ENCODE measurements at regions not wholly inside any gene's neighbourhood (a gene's known extent, or its start where the extent isn't known, plus 50 kb on each side); places are given as distances from the start of the nearest gene placed in this dataset.
"Not testable (repeated sequence)": the region's sequence is repeated elsewhere in the genome, so short reads cannot be mapped to it uniquely, and the experiment has no call there.

- not testable (repeated sequence) for DNase-seq (ENCODE audit: low read depth)
These were observed 277.4 kb downstream of the ANAPC1 start for GRCh38 chr2:111606632-111607031.

DNA sequence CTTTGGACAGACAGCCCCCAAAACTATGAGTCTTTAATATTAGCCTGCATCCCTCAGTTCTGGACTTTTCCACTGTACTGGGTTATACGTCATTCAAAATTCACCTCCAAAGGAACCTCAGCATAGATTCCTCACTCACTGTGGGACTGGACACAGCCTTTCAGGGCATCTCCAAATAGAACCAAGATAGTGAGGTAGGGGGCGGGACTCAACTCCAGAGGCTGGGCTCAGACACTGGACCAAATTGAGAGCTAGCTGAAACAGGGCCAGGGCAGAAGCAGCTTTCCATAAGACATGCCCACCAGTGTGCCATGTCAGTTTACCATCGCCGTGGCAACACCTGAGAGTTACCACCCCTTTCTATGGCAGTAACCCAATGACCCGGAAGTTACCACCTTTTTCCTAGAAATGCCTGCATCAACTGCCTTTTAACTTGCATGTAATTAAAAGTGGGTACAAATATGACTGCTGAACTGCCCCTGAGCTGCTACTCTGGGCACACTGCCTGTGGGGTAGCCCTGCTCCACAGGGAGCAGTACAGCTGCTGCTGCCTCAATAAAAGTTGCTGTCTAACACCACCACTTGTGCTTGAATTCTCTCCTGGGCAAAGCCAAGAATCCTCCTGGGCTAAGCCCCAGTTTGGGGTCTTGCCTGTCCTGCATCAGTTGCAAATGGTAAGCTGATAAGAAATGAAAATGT, 274.7 kb downstream of the ANAPC1 start:
- not testable (repeated sequence) for DNase-seq (ENCODE audit: low read depth)

DNA sequence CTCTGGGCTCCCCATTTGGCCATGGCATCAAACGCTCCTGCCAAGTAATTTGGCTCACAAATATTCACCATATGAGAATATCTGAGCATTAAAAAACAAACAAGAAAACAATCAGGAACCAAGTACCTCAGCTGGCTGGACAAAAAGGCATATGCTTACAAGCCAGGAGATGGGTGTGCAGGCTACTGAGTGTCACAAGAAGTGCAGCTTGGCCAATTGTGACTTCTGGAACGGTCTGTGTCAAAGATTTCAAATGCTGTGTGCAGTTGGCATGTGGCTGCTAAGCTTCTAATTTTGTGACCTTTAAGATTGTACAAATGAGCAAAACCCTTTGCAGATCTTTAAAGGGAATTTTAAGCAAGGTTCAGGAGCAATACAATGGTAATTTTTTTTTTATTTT, 274.0 kb downstream of the ANAPC1 start:
- DNase-seq (ENCODE audit: low read depth): not testable (repeated sequence)

DNA sequence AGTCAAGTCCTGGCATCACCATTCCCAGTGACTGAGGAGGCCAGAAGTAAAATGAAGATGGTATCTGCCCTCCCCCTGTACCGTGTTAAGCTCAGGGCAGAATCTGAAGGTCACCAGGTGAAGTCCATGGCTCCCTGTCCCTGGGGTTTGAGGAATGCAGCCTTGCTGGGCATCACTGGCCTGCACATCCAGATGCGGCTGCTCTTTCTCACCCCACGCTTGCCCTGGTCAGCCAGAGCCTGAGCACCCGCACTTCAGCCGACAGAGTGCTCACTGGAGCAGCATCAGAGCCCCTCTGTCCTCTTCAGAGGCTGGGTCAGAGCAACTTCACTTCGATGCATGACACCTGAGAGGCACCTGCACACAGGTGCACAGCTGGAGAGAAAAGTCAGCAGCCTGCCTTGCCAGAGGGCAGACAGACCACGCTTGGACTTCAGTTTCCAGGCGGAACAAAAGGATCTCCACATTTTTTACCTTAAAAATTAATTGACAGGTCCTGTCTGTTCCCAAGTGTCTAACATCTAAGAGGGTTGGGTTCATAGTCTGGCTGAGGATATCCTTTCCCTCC, 267.3 kb downstream of the ANAPC1 start:
- no peak for DNase-seq (ENCODE audit: low read depth)

DNA sequence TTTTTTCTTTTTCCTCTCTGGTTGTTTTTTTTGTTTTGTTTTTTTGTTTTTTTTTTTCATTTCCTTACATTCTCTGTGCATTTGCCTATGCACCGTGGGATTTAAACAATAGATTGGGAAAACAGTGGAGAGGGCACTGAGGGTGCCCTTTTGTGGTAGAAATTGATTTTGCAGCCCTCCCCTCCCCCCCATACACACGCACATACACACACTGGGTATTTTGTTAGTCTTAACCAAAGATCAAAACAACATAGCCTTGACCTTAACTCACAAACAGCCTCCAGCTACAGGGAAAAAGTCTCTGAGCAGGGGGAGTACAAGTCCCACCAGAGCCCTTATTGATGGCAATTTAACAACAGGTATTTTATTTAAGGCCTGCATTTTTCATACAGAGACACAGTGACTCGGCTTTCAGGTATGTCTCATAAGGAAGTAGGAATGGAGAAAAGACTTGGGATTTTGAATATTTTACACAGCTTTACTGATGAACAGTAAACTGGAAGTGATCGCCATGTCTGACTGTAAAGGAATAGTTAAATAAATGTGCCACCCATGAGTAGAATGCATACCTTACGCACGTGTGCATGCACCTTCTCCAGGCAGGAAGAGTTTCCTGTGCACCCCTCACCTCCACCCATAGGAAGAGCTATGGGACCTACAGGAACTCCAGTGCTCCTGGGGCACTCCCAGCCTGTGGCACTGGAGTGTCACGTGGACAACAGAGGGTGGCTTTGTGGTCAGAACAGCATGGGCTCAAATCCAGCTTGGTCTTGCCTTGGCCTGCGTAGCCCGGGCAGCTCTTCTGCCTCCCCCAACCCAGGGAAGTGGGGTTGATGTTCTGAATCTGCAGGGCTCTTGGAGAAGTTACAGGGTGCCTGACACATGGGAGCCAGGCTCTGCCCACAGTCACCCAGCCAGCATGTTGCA, 266.4 kb downstream of the ANAPC1 start:
- DNase-seq (ENCODE audit: low read depth): peak; percentile 39

DNA sequence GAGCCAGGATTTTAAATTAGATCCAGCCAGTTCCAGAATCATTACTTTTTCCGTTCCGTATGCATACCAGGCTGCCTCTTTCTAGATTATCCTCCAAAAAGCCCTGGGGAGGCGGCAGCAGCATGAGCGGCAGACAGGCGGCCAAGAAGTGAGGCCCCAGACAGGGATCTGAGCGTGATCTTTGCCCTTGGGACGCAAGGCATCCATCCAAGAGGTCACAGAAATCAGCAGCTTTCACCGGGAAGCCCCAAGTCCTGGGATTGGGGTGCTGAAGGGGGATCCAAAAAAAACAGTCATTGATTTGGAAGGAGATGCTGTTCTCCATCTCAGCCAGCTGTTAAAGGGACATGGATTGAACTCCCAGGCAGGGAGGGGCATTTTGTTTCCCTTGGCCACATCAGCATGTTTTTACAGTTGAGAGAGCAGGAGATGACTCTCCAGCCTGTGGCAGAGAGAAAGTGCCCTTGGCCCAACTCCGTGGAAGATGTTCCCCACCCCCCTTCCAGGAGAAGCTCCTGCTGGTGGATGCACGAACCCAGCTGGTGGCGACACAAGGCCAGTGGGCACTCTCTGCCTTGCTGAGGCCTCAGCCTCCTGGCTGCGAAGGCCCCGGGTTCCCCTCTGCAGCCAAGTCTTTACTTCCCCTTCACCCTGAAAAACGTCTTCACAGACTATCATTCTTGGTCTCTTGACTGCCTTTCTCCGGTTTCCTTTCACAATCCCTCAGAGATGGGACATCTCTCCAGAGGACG, 265.6 kb downstream of the ANAPC1 start:
- DNase-seq (ENCODE audit: low read depth): no peak

GRCh38 chr2:111618978-111619902, 264.8 kb downstream of the ANAPC1 start:
- peak; percentile 30 for DNase-seq (ENCODE audit: low read depth)

DNA sequence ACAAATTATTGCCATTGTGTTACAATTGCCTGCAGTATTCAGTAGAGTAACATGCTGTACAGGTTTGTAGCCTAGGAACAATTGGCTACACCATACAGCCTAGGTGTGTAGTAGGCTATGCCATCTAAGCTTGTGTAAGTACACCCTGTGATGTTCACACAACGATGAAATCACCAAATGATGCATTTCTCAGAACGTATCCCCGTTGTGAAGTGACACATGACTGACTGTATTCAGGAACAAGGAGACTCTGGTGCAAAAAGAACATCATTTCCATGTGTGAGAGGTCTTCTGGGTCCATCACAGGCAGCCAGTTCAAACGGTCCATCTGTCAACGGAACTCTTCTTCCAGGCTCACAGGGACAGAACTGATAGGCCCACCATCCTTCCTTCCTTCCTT, 263.7 kb downstream of the ANAPC1 start:
- DNase-seq (ENCODE audit: low read depth): no peak

DNA sequence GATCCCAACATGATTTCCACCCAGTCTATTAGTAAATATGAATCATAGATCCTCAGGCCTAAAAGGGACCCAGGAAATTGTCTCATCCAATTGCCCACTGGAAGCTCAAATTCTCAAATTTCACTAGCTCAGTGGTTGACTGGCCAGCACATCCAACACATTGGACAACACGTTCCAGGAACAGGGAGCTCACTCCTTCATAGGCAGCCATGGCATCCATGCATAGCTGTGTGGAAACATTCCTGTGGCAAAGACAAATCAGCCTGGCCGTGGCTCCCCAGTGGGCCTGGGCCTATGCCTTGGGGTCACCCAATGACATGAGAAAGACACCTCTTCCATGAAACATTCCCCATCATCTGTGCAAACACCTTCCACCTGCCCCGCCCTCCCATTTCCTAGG, 261.1 kb downstream of the ANAPC1 start:
- DNase-seq (ENCODE audit: low read depth): no peak

GRCh38 chr2:111623380-111623779, 260.6 kb downstream of the ANAPC1 start:
- no peak for DNase-seq (ENCODE audit: low read depth)

DNA sequence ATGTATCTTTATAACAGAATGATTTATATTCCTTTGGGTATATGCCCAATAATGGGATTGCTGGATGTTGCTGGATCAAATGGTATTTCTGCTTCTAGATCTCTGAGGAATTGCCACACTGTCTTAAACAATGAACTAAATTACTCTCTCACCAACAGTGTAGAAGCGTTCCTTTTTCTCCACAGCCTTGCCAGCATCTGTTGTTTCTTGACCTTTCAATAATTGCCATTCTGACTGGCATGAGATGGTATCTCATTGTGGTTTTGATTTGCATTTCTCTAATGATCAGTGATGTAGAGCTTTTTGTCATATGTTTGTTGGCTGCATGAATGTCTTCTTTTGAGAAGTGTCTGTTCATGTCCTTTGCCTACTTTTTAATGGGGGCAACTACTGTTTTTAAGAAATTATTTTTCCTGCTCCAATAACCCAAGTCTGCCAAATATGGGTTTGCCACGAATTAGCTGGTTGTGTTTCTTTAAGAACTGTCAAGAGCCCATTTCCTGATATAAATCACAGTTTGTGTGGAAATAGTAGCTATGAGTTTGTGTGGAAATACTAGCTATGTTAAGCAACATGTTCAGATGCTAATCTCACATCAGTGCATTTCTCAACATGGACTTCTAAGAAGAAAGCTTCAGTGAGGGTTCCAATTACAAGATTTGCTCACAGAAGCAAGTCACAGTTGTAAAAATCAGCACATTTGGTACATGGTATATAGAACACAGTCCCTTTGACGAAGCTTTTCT, 259.4 kb downstream of the ANAPC1 start:
- no peak for DNase-seq (ENCODE audit: low read depth)

DNA sequence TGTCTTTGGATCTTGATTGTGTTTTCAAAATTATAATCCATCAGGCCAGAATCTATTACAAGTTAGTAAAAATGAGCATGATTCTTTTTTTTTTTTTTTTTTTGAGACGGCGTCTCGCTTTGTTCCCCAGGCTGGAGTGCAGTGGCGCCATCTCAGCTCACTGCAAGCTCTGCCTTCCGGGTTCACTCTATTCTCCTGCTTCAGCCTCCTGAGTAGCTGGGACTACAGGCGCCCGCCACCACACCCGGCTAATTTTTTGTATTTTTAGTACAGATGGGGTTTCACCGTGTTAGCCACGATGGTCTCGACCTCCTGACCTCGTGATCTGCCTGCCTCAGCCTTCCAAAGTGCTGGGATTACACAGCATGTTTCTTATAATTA, 258.8 kb downstream of the ANAPC1 start:
- DNase-seq (ENCODE audit: low read depth): not testable (repeated sequence)

GRCh38 chr2:111626037-111626864, 257.7 kb downstream of the ANAPC1 start:
- DNase-seq (ENCODE audit: low read depth): no peak

GRCh38 chr2:111626865-111627163, 257.2 kb downstream of the ANAPC1 start:
- no peak for DNase-seq (ENCODE audit: low read depth)

- DNase-seq (ENCODE audit: low read depth): no peak
These were observed 256.7 kb downstream of the ANAPC1 start for GRCh38 chr2:111627256-111627655.

DNA sequence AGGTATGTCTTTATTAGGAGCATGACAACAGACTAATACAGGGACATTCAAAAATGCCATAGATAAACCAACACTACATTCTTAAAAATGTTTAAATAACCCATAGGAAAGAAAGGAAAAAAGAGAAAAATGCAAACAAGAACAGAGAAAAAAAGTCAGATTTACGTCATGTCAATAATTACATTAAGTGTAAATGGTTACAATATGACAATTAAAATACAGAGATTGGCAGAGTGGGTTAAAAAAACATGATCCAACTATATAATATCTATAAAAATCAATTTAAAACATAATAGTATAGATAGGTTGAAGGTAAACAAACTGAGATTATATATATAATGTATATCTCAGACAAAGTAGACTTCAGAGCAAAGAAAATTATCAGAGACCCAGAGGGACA, 255.8 kb downstream of the ANAPC1 start:
- DNase-seq (ENCODE audit: low read depth): no peak

DNA sequence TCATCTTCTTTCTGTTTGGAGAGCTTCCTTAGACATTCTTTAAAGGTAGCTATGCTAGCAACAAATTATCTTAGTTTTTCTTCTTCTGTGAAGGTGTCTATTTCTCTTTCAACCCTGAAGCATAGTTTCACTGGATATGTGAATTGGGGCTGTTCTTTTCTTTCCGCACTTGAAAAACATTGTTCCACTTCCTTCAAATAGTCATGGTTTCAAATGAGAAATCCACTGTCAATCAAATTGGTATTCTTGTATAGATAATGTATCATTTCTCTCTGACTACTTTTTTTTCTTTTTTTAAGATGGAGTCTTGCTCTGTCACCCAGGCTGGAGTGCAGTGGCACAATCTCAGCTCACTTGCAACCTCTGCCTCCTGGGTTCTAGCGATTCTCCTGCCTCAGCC, 254.0 kb downstream of the ANAPC1 start:
- DNase-seq (ENCODE audit: low read depth): no peak

GRCh38 chr2:111632661-111633060, 251.3 kb downstream of the ANAPC1 start:
- DNase-seq (ENCODE audit: low read depth): peak; percentile 41

- DNase-seq (ENCODE audit: low read depth): no peak
These were observed 250.8 kb downstream of the ANAPC1 start for GRCh38 chr2:111633189-111633588.
